Tibial nerve (tissue), 4 donors: ENCODE measurements at regions not wholly inside any gene's neighbourhood (a gene's known extent, or its start where the extent isn't known, plus 50 kb on each side); places are given as distances from the start of the nearest gene placed in this dataset.

ENCODE experiments used
- DNase-seq, 2 donors: peaks; one replicate each; pipeline ENCODE4 v3.0.0-alpha.2; 2019; ENCODE audit warnings: low spot score in 2 of 2
- H3K27ac ChIP-seq, 4 donors: fragments of 200-600 bp; sonication (generic) in 3 of 4; one replicate each; pipeline ENCODE4 v1.5.1; 2017 to 2019; ENCODE audit warnings: mild to moderate bottlenecking in 1 of 4
- H3K27me3 ChIP-seq, 2 donors: fragments of 200-600 bp; sonication (generic) in 1 of 2; one replicate each; pipeline versions ENCODE4 v1.5.1 to v1.6.0; 2017 to 2019
- H3K36me3 ChIP-seq, 3 donors: fragments of 200-600 bp; sonication (generic); one replicate each; pipeline ENCODE4 v1.5.1; 2018 to 2019
- H3K4me1 ChIP-seq, 4 donors: fragments of 200-600 bp; sonication (generic) in 3 of 4; one replicate each; pipeline ENCODE4 v1.5.1; 2017 to 2019
- H3K4me3 ChIP-seq, 4 donors: fragments of 200-600 bp; sonication (generic) in 3 of 4; one replicate each; pipeline ENCODE4 v1.5.1; 2017 to 2019; ENCODE audit warnings: mild to moderate bottlenecking in 1 of 4, moderate library complexity in 1 of 4
- H3K9me3 ChIP-seq, 4 donors: fragments of 200-600 bp; sonication (generic) in 3 of 4; one replicate each; pipeline ENCODE4 v1.5.1; 2017 to 2019
- EP300 ChIP-seq, 2 donors: sonication (generic); formaldehyde crosslinking; IDR thresholded peaks; one replicate each; pipeline ENCODE4 v1.6.1; 2017; ENCODE audit warnings: antibody characterized with exemption in 2 of 2, mild to moderate bottlenecking in 1 of 2
- POLR2A ChIP-seq, 2 donors: fragments of 450-650 bp; IDR thresholded peaks; one replicate each; pipeline ENCODE4 v1.6.1; 2017; ENCODE audit warnings: antibody characterized with exemption in 2 of 2, mild to moderate bottlenecking in 2 of 2, moderate library complexity in 2 of 2
- WGBS, 2 donors: methylation state at CpG; one replicate each; pipeline ENCODE4 v1.1.5; 2018; 5-methylcytosine and 5-hydroxymethylcytosine counted together
- TF ChIP-seq, protein P1 (sequence below), 5 experiments: fragments of 200-600 bp in 3 of 5; fragments of 450-650 bp in 2 of 5; sonication (generic) in 3 of 5; IDR thresholded peaks; one replicate each; pipeline ENCODE4 v1.5.1; 2016 to 2019; ENCODE audit warnings: antibody characterized with exemption in 5 of 5, mild to moderate bottlenecking in 3 of 5, moderate library complexity in 2 of 5

DNA sequence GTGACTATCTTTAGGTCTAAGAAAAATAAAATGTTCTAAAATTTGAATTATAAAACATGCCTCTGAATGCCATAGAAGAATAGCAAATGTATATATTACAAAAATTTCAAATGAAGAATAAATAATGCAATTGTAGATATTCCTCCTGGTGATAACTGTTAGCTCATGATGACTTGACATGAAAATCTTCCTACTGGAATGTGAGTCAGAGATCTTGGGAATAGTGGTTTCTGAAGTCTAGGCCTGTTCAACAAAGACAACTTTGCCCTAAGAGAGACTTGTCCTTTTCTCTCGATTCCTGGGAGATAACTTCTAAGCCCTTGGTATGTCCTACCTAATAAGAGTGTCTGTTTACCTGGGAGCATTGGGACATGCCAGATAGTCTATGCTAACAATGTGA lies 746.3 kb upstream of the RIOK2 start:
- Histone ChIP-seq H3K27me3 (no peaks in the 10 kb centered on the region), H3K9me3 (no peaks in the 10 kb centered on the region), H3K4me3 (no peak overlapping the region), H3K36me3 (no peaks in the 10 kb centered on the region), H3K27ac (no peak overlapping the region), H3K4me1 (no peaks in the 10 kb centered on the region)
- no peak for DNase-seq
- WGBS, 2 donors = 89 to 93% methylated on average over 1 of the region's 1 CpG
- no peak for TF ChIP-seq POLR2A (IDR thresholded peaks at IDR 0.05)
- no peak for TF ChIP-seq EP300 (IDR thresholded peaks at IDR 0.05)
- TF ChIP-seq, protein P1, sequence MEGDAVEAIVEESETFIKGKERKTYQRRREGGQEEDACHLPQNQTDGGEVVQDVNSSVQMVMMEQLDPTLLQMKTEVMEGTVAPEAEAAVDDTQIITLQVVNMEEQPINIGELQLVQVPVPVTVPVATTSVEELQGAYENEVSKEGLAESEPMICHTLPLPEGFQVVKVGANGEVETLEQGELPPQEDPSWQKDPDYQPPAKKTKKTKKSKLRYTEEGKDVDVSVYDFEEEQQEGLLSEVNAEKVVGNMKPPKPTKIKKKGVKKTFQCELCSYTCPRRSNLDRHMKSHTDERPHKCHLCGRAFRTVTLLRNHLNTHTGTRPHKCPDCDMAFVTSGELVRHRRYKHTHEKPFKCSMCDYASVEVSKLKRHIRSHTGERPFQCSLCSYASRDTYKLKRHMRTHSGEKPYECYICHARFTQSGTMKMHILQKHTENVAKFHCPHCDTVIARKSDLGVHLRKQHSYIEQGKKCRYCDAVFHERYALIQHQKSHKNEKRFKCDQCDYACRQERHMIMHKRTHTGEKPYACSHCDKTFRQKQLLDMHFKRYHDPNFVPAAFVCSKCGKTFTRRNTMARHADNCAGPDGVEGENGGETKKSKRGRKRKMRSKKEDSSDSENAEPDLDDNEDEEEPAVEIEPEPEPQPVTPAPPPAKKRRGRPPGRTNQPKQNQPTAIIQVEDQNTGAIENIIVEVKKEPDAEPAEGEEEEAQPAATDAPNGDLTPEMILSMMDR (IDR thresholded peaks at IDR 0.05) = no peak

DNA sequence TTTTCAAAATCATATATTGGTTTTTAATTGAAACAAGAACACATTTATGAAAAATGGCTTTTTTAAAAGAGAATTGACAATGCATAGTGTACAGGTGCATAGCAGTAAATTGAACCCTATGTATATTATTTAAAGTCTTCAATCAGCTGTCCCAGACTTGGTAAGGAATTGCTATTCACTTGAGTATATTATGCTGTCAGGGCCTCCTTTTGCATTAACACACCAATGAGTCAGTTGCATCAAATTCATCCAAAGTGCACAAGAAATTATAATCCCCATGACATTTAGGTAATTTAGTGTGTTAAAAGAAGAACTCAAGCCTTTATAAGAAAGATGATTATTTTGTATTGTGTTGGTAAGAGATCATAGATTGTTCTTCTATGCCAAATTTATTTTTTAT lies 748.8 kb upstream of the RIOK2 start:
- H3K4me1 ChIP-seq = no peaks in the 10 kb centered on the region
- H3K4me3 ChIP-seq = no peak overlapping the region
- H3K27me3 ChIP-seq = no peaks in the 10 kb centered on the region
- H3K36me3 ChIP-seq = no peaks in the 10 kb centered on the region
- no peak for DNase-seq
- no peak overlapping the region for H3K27ac ChIP-seq
- no peaks in the 10 kb centered on the region for H3K9me3 ChIP-seq
- TF ChIP-seq POLR2A (IDR thresholded peaks at IDR 0.05) (no peak), EP300 (IDR thresholded peaks at IDR 0.05) (no peak)
- TF ChIP-seq, protein P1 (IDR thresholded peaks at IDR 0.05) = no peak

DNA sequence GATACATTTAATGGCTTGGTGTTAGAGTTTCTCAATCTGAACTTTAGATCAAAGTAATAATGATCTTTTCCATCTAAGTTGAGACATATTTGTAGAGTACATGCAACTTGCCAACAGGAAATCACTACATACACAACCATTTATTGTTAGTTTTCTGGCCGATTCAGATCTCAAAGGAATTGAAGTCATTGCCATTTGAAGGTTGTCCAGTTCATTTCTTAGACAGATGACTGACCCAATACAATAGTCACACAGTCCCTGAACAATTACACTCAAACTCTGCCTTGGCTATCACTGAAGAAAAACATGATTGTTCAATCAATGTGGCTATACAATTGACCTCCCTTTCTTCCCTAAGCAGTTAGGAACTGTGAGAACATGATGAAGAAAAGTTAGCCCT lies 753.2 kb upstream of the RIOK2 start:
- H3K4me3 ChIP-seq = no peak overlapping the region
- peak overlapping the region in 1 of 4 donors; percentile 7 for H3K27ac ChIP-seq
- TF ChIP-seq EP300 (IDR thresholded peaks at IDR 0.05) = no peak
- no peak for TF ChIP-seq POLR2A (IDR thresholded peaks at IDR 0.05)
- TF ChIP-seq, protein P1 (IDR thresholded peaks at IDR 0.05) = no peak
- H3K27me3 ChIP-seq = no peaks in the 10 kb centered on the region
- DNase-seq = no peak
- H3K36me3 ChIP-seq = no peaks in the 10 kb centered on the region
- 3 to 11% methylated on average over 1 of the region's 1 CpG for WGBS, 2 donors
- peaks cover 0 to 9% (median 0%) of the 10 kb centered on the region in 4 donors for H3K9me3 ChIP-seq
- H3K4me1 ChIP-seq = no peaks in the 10 kb centered on the region

DNA sequence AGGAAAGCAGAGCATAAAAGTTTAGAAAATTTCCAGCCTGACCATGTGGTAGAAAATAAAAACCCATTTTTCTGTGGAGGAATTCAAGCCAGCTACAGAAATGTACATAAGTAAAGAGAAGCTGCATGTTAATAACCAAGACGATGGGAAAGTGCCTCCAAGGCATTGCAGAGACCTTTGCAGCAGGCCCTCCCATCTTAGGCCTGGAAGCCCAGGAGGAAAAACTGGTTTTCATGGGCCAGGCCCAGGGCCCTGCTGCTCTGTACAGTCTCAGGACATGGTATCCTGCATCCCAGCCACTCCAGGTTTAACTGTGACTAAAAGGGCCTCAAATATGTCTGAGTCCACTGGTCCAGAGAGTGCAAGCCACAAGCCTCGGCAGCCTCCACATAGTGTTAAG lies 754.8 kb upstream of the RIOK2 start:
- H3K36me3 ChIP-seq = no peaks in the 10 kb centered on the region
- no peak for DNase-seq
- WGBS, 2 donors = 84 to 92% methylated on average over 2 of the region's 2 CpGs

DNA sequence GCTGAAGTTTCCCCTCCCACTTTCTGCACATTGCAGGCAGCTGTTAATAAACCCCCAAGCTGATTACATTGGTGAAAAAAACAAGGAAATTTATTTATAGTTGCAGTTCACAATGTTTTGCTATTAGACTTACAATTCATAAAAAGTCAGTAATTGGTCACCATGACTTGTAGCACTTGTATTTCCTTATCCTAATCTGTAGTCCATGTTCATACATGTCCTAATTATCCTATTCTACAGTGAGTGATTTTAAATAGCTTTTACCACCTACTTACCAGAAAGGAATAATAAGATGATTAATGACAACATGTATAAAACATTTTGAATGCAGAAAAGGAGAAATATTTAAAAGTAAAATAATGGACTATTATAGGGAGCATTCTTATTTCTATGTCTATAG lies 760.0 kb upstream of the RIOK2 start:
- no peak overlapping the region for H3K4me3 ChIP-seq

More for the DNA sequence above, 754.8 kb upstream of the RIOK2 start:
- H3K9me3 ChIP-seq = peaks cover 0 to 9% (median 0%) of the 10 kb centered on the region in 4 donors
- no peaks in the 10 kb centered on the region for H3K4me1 ChIP-seq
- TF ChIP-seq, protein P1 (IDR thresholded peaks at IDR 0.05) = no peak
- TF ChIP-seq EP300 (IDR thresholded peaks at IDR 0.05) (no peak), POLR2A (IDR thresholded peaks at IDR 0.05) (no peak)
- no peak overlapping the region for H3K4me3 ChIP-seq
- H3K27me3 ChIP-seq = no peaks in the 10 kb centered on the region
- H3K27ac ChIP-seq = no peak overlapping the region

More for the DNA sequence above, 760.0 kb upstream of the RIOK2 start:
- DNase-seq = no peak
- Histone ChIP-seq H3K4me1 (no peaks in the 10 kb centered on the region), H3K36me3 (no peaks in the 10 kb centered on the region), H3K27me3 (no peaks in the 10 kb centered on the region), H3K27ac (no peak overlapping the region), H3K9me3 (peaks cover 0 to 6% (median 0%) of the 10 kb centered on the region in 4 donors)
- TF ChIP-seq EP300 (IDR thresholded peaks at IDR 0.05) = no peak
- TF ChIP-seq, protein P1 (IDR thresholded peaks at IDR 0.05) = no peak
